Brain microvascular endothelial cell (primary cell): ENCODE measurements at regions not wholly inside any gene's neighbourhood (a gene's known extent, or its start where the extent isn't known, plus 50 kb on each side); places are given as distances from the start of the nearest gene placed in this dataset.

Experiments
- DNase-seq: peaks from one replicate; pipeline ENCODE4 v3.0.0-alpha.2; 2020
- H3K27ac ChIP-seq: fragments of 250-450 bp; sonication (Bioruptor Pico); 2 replicates; pipeline ENCODE4 v1.5.1; 2020; ENCODE audit warnings: mild to moderate bottlenecking, moderate library complexity
- H3K27me3 ChIP-seq: fragments of 250-450 bp; sonication (Bioruptor Pico); replicated peaks from 2 replicates; pipeline ENCODE4 v1.5.1; 2020; ENCODE audit warnings: mild to moderate bottlenecking
- H3K36me3 ChIP-seq: fragments of 250-450 bp; sonication (Bioruptor Pico); replicated peaks from 2 replicates; pipeline ENCODE4 v1.5.1; 2020; ENCODE audit warnings: mild to moderate bottlenecking
- H3K4me3 ChIP-seq: 2 replicates; pipeline ENCODE4 v1.5.1; 2011; ENCODE audit warnings: low read depth, mild to moderate bottlenecking, control low read depth, low read length, moderate library complexity
- CTCF ChIP-seq: IDR thresholded peaks from 2 replicates; pipeline ENCODE4 v1.5.1; 2011; ENCODE audit warnings: low read depth, mild to moderate bottlenecking, moderate library complexity, low read length, control low read depth, inconsistent platforms; ENCODE audit errors: missing control alignments
- in situ Hi-C: cut with HindIII; loops from 2 replicates; pipeline ENCODE4 v1.10.0; 2017; ENCODE audit warnings: low sequenced_read_pairs, low pct_ligation_motif_present

GRCh38 chr3:109944836-109945235 is 607.5 kb upstream of the DPPA4 start:
- no peaks in the 10 kb centered on the region for H3K27me3 ChIP-seq
- TF ChIP-seq CTCF, result no peak

GRCh38 chr3:109952924-109953323 is 615.6 kb upstream of the DPPA4 start:
- H3K36me3 ChIP-seq, result no peaks in the 10 kb centered on the region
- H3K4me3 ChIP-seq, result no peak overlapping the region
- in situ Hi-C loops, result no loop called here
- H3K27me3 ChIP-seq, result no peaks in the 10 kb centered on the region
- no peak overlapping the region for H3K27ac ChIP-seq
- no peak for TF ChIP-seq CTCF
- DNase-seq, result peak; percentile 9

More at GRCh38 chr3:109944836-109945235, 607.5 kb upstream of the DPPA4 start:
- Histone ChIP-seq H3K4me3 (no peak overlapping the region), H3K27ac (no peak overlapping the region), H3K36me3 (no peaks in the 10 kb centered on the region)
- in situ Hi-C loops, result no loop called here
- no peak for DNase-seq

GRCh38 chr3:109963831-109964230 is 626.5 kb upstream of the DPPA4 start:
- Histone ChIP-seq H3K27ac (no peak overlapping the region), H3K4me3 (no peak overlapping the region), H3K27me3 (no peaks in the 10 kb centered on the region), H3K36me3 (no peaks in the 10 kb centered on the region)
- TF ChIP-seq CTCF, result no peak
- DNase-seq, result no peak
- in situ Hi-C loops, result no loop called here

- TF ChIP-seq CTCF, result no peak
- H3K4me3 ChIP-seq, result no peak overlapping the region
- peak; percentile 5 for DNase-seq
- in situ Hi-C loops, result no loop called here
- H3K36me3 ChIP-seq, result no peaks in the 10 kb centered on the region
- H3K27me3 ChIP-seq, result no peaks in the 10 kb centered on the region
- H3K27ac ChIP-seq, result no peak overlapping the region
Observed at GRCh38 chr3:109973733-109974132, 636.4 kb upstream of the DPPA4 start.

- Histone ChIP-seq H3K27ac (no peak overlapping the region), H3K36me3 (no peaks in the 10 kb centered on the region), H3K27me3 (no peaks in the 10 kb centered on the region), H3K4me3 (no peak overlapping the region)
- DNase-seq, result no peak
- no peak for TF ChIP-seq CTCF
- in situ Hi-C loops, result no loop called here
Observed at GRCh38 chr3:109977897-109978296, 640.6 kb upstream of the DPPA4 start.

GRCh38 chr3:109982201-109982600 is 644.9 kb upstream of the DPPA4 start:
- Histone ChIP-seq H3K27me3 (no peaks in the 10 kb centered on the region), H3K36me3 (no peaks in the 10 kb centered on the region), H3K27ac (no peak overlapping the region), H3K4me3 (no peak overlapping the region)
- no peak for DNase-seq
- TF ChIP-seq CTCF, result no peak
- in situ Hi-C loops, result no loop called here
